K562 (cell line): ENCODE measurements at regions not wholly inside any gene's neighbourhood (a gene's known extent, or its start where the extent isn't known, plus 50 kb on each side); places are given as distances from the start of the nearest gene placed in this dataset.

ENCODE experiments used
- CUX1 ChIP-seq: fragments of 200-800 bp; sonication (Bioruptor generic); IDR thresholded peaks from 2 replicates; pipeline ENCODE4 v1.6.1; 2016; ENCODE audit warnings: missing genetic modification characterization, missing compliant biosample characterization
- EGR1 ChIP-seq: fragments of 450-650 bp; conservative IDR thresholded peaks from 2 replicates; pipeline ENCODE4 v1.6.1; 2017; ENCODE audit warnings: mild to moderate bottlenecking
- ELK1 ChIP-seq: sonication (generic); formaldehyde crosslinking; IDR thresholded peaks from 2 replicates; pipeline ENCODE4 v1.8.1; 2022; ENCODE audit warnings: missing genetic modification reagents
- GTF2F1 ChIP-seq: IDR thresholded peaks from 2 replicates; pipeline ENCODE4 v1.6.1; 2011; ENCODE audit warnings: low read depth, low read length, improper control_type of control experiment
- KDM1A ChIP-seq, 2 experiments: fragments of 450-650 bp; IDR thresholded peaks; 2 replicates each; pipeline ENCODE4 v1.6.1; 2016; ENCODE audit warnings: mild to moderate bottlenecking in 2 of 2
- MAFK ChIP-seq: IDR thresholded peaks from 2 replicates; pipeline ENCODE4 v1.6.1; 2011; ENCODE audit warnings: low read length, improper control_type of control experiment
- MBD2 ChIP-seq: sonication (generic); IDR thresholded peaks from 2 replicates; pipeline ENCODE4 v1.6.1; 2016; ENCODE audit warnings: low read depth, borderline replicate concordance
- NCOA4 ChIP-seq: fragments of 450-650 bp; IDR thresholded peaks from 2 replicates; pipeline ENCODE4 v1.6.1; 2018; ENCODE audit warnings: mild to moderate bottlenecking; ENCODE audit not compliant: partially characterized antibody
- PPARD ChIP-seq: fragments of 250-450 bp; sonication (Bioruptor Pico); IDR thresholded peaks from 2 replicates; pipeline ENCODE4 v1.8.0; 2022; ENCODE audit warnings: inconsistent platforms, mild to moderate bottlenecking, moderate library complexity
- RBM17 ChIP-seq: fragments of 200-400 bp; formaldehyde crosslinking; IDR thresholded peaks from 2 replicates; pipeline ENCODE4 v1.6.1; 2017; ENCODE audit warnings: low read depth, mild to moderate bottlenecking, low read length, borderline replicate concordance
- SETDB1 ChIP-seq: IDR thresholded peaks from one replicate; pipeline ENCODE4 v1.6.1; 2012; ENCODE audit warnings: low read length, control low read depth, inconsistent platforms
- SFPQ ChIP-seq: fragments of 200-400 bp; formaldehyde crosslinking; IDR thresholded peaks from 2 replicates; pipeline ENCODE4 v1.6.1; 2017; ENCODE audit warnings: mild to moderate bottlenecking, low read depth, low read length, moderate library complexity
- STAT5A ChIP-seq: IDR thresholded peaks from 2 replicates; pipeline ENCODE4 v1.6.1; 2012; ENCODE audit warnings: low read length, inconsistent platforms, borderline replicate concordance
- SUPT5H ChIP-seq: fragments of 450-650 bp; IDR thresholded peaks from 2 replicates; pipeline ENCODE4 v1.6.1; 2016
- ZNF239 ChIP-seq: fragments of 250-450 bp; sonication (Bioruptor Pico); IDR thresholded peaks from 2 replicates; pipeline ENCODE4 v1.4.0; 2020; ENCODE audit warnings: mild to moderate bottlenecking
- TF ChIP-seq, protein P1 (sequence below): IDR thresholded peaks from 3 replicates; pipeline ENCODE4 v1.6.1; 2011; ENCODE audit warnings: borderline replicate concordance, mild to moderate bottlenecking, moderate library complexity; ENCODE audit not compliant: insufficient read length; ENCODE audit errors: extremely low read depth

DNA sequence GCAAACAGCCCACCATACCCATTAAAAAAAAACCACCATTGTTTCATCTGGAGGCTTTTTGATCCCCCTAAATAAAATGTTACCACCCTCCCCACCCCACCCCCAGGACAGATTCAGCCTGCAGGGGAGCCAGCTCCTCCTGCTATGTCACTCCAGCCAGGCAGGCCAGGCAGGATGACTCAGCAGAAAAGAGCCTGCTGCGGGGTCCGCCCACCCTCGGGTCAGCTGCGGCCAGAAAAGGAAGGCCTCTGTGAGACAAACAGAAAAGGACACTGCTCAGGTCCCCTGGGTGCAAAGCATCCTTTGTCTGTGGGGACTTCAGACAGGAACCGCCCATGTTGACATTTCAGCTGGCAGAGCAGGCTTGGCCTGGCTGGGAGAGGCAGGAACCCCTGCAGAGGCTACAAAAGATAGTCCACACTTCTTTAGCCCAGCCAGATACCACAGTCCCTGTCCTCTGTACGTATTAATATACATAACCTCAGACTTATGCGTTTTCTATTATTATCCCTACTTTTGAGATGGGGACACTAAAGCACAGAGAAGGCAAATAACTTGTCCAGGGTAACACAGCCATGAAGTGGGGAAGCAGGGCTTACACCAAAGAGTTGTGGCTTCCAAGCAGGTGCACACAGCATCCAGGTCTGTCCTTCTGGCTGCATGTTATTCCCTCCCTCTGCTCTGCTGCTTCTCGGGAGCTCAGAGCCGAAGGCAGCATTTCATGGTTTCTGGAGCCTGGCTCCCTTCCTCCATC, 147.7 kb downstream of the CPEB2 start (continued):
- no peak for TF ChIP-seq SFPQ
- TF ChIP-seq STAT5A = no peak
- TF ChIP-seq CUX1 (CRISPR knock-in tag) = no peak
- no peak for TF ChIP-seq NCOA4
- no peak for TF ChIP-seq SUPT5H
- no peak for TF ChIP-seq PPARD (CRISPR knock-in tag)
- TF ChIP-seq MBD2 = no peak
- no peak for TF ChIP-seq ZNF239 (CRISPR knock-in tag)
- no peak for TF ChIP-seq ELK1 (CRISPR knock-in tag)
- TF ChIP-seq RBM17 = no peak
- TF ChIP-seq, protein P1, sequence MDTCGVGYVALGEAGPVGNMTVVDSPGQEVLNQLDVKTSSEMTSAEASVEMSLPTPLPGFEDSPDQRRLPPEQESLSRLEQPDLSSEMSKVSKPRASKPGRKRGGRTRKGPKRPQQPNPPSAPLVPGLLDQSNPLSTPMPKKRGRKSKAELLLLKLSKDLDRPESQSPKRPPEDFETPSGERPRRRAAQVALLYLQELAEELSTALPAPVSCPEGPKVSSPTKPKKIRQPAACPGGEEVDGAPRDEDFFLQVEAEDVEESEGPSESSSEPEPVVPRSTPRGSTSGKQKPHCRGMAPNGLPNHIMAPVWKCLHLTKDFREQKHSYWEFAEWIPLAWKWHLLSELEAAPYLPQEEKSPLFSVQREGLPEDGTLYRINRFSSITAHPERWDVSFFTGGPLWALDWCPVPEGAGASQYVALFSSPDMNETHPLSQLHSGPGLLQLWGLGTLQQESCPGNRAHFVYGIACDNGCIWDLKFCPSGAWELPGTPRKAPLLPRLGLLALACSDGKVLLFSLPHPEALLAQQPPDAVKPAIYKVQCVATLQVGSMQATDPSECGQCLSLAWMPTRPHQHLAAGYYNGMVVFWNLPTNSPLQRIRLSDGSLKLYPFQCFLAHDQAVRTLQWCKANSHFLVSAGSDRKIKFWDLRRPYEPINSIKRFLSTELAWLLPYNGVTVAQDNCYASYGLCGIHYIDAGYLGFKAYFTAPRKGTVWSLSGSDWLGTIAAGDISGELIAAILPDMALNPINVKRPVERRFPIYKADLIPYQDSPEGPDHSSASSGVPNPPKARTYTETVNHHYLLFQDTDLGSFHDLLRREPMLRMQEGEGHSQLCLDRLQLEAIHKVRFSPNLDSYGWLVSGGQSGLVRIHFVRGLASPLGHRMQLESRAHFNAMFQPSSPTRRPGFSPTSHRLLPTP = no peak
- no peak for TF ChIP-seq GTF2F1
- TF ChIP-seq KDM1A (IDR thresholded peaks at IDR 0.05) = no peak
- TF ChIP-seq EGR1 = peak; percentile 75
- peak; percentile 98 for TF ChIP-seq MAFK
- no peak for TF ChIP-seq SETDB1
